ENCODE measurements at regions not wholly inside any gene's neighbourhood (a gene's known extent, or its start where the extent isn't known, plus 50 kb on each side); places are given as distances from the start of the nearest gene placed in this dataset.

GRCh38 chr5:15385553-15385952 is 114.4 kb upstream of the FBXL7 start:
- no peak overlapping the region for H3K4me3 ChIP-seq (ENCODE audit: insufficient read depth, low read depth, low read length)
- no peak overlapping the region for H2BK5ac ChIP-seq (ENCODE audit: low read depth, low read length, poor library complexity, severe bottlenecking)
- H3K79me1 ChIP-seq (ENCODE audit: low read depth in 1 of 2, low read length in 2 of 2): no peaks in the 10 kb centered on the region
- H3K4me2 ChIP-seq (ENCODE audit: low read depth, low read length): no peak overlapping the region
- no peaks in the 10 kb centered on the region for H3K4me1 ChIP-seq (ENCODE audit: control insufficient read depth, insufficient read depth, low read length)
- H2AK5ac ChIP-seq (ENCODE audit: low read depth, low read length): no peak overlapping the region
- CTCF ChIA-PET: no interaction called here
- H2AFZ ChIP-seq (replicated peaks; ENCODE audit: low read length, poor library complexity): no peak overlapping the region
- no peak overlapping the region for H3K14ac ChIP-seq (replicated peaks; ENCODE audit: low read depth, low read length)
- BruUV-seq (replicated peaks): no TSS peak
- H4K91ac ChIP-seq (ENCODE audit: insufficient read depth, low read depth, low read length): no peak overlapping the region
- H2AK9ac ChIP-seq (replicated peaks; ENCODE audit: low read depth, low read length, poor library complexity): no peak overlapping the region
- H3K9ac ChIP-seq (ENCODE audit: low read depth, low read length): no peak overlapping the region
- H4K5ac ChIP-seq (ENCODE audit: low read depth, low read length): no peak overlapping the region
- in situ Hi-C loops (cut with MboI; ENCODE audit: low sequenced_read_pairs): no loop called here
- no peak overlapping the region for H3K27ac ChIP-seq (ENCODE audit: insufficient read depth, low read length)
- no peak overlapping the region for H4K8ac ChIP-seq (ENCODE audit: low read depth in 2 of 2, low read length in 2 of 2)
- dilution Hi-C loops (cut with HindIII; ENCODE audit: low sequenced_read_pairs, unreplicated experiment): no loop called here
- no peak overlapping the region for H3K18ac ChIP-seq (ENCODE audit: low read depth, low read length)
- H2BK20ac ChIP-seq (ENCODE audit: low read depth, low read length): no peak overlapping the region
- H3K4ac ChIP-seq (ENCODE audit: low read depth, low read length): no peak overlapping the region
- intact Hi-C loops (cut with micrococcal nuclease): no loop called here
- no peak overlapping the region for H3K56ac ChIP-seq (ENCODE audit: extremely low read depth, insufficient read depth, low read length)
- no peak overlapping the region for H2BK15ac ChIP-seq (ENCODE audit: low read depth, low read length)
- no peak overlapping the region for H2BK120ac ChIP-seq (ENCODE audit: low read depth, low read length)
- TF ChIP-seq USF2 (IDR thresholded peaks at IDR 0.05; ENCODE audit: low read depth, low read length): no peak
- no peak for TF ChIP-seq RAD21 (IDR thresholded peaks at IDR 0.05; ENCODE audit: low read length)
- no peak for TF ChIP-seq CHD1 (IDR thresholded peaks at IDR 0.05; ENCODE audit: low read depth, low read length)
- no peak for TF ChIP-seq CTCF (conservative IDR thresholded peaks at IDR 0.05; ENCODE audit: low read depth, low read length)
- no peak for TF ChIP-seq RCOR1 (IDR thresholded peaks at IDR 0.05; ENCODE audit: insufficient replicate concordance, low read length)
- no peak for TF ChIP-seq FOS (IDR thresholded peaks at IDR 0.05; ENCODE audit: low read depth, low read length)
- no peak for TF ChIP-seq RFX5 (IDR thresholded peaks at IDR 0.05; ENCODE audit: low read depth, low read length)
- no peak for TF ChIP-seq POLR2A (IDR thresholded peaks at IDR 0.05; ENCODE audit: low read depth, low read length)
- TF ChIP-seq BHLHE40 (IDR thresholded peaks at IDR 0.05; ENCODE audit: low read depth, low read length): no peak
- TF ChIP-seq ELK1 (IDR thresholded peaks at IDR 0.05; ENCODE audit: borderline replicate concordance, low read depth, low read length): no peak
- no peak for TF ChIP-seq SMC3 (IDR thresholded peaks at IDR 0.05; ENCODE audit: low read depth, low read length)
- no peak for TF ChIP-seq NFE2L2 (IDR thresholded peaks at IDR 0.05; ENCODE audit: low read depth, low read length)
- no peak for TF ChIP-seq MAFK (IDR thresholded peaks at IDR 0.05; ENCODE audit: low read depth, low read length)
- TF ChIP-seq CEBPB (IDR thresholded peaks at IDR 0.05; ENCODE audit: low read depth, low read length): no peak
- TF ChIP-seq MAZ (IDR thresholded peaks at IDR 0.05; ENCODE audit: borderline replicate concordance, low read depth, low read length): no peak
- no peak for TF ChIP-seq MXI1 (IDR thresholded peaks at IDR 0.05; ENCODE audit: borderline replicate concordance, low read depth, low read length)
- H3K27me3 ChIP-seq (ENCODE audit: control insufficient read depth, insufficient read depth, low read length): peaks cover 6% of the 10 kb centered on the region
- POLR2A ChIA-PET (ENCODE audit: unreplicated experiment): no interaction called here
- H3K9me1 ChIP-seq (ENCODE audit: insufficient read depth, low read length): no peaks in the 10 kb centered on the region
- H3K23ac ChIP-seq (ENCODE audit: low read depth, low read length): no peak overlapping the region
- H3K9me3 ChIP-seq (ENCODE audit: control insufficient read depth, insufficient read depth, low read length): no peaks in the 10 kb centered on the region
- no peaks in the 10 kb centered on the region for H3K36me3 ChIP-seq (ENCODE audit: control insufficient read depth, insufficient read depth, low read length)
- no peaks in the 10 kb centered on the region for H4K20me1 ChIP-seq (ENCODE audit: insufficient read depth, low read length)
- ATAC-seq (ENCODE audit: low read depth) (no peak), DNase-seq (no peak)
- 83% methylated on average over 2 of the region's 18 CpGs; no CpG with 5 or more reads in 1 of the 2 experiments for WGBS, 2 experiments (ENCODE audit: extremely low coverage in 2 of 2, insufficient read length in 1 of 2)

Measured in IMR-90 (cell line).